GM18502 (cell line): ENCODE measurements at regions not wholly inside any gene's neighbourhood (a gene's known extent, or its start where the extent isn't known, plus 50 kb on each side); places are given as distances from the start of the nearest gene placed in this dataset.
"Not testable (repeated sequence)": the region's sequence is repeated elsewhere in the genome, so short reads cannot be mapped to it uniquely, and the experiment has no call there.

Source experiments
- ATAC-seq: cut with Tn5 transposase; IDR thresholded peaks from one replicate; pipeline ENCODE4 v1.9.1; 2021; ENCODE audit warnings: mild to moderate bottlenecking; ENCODE audit not compliant: unreplicated experiment, poor library complexity

DNA sequence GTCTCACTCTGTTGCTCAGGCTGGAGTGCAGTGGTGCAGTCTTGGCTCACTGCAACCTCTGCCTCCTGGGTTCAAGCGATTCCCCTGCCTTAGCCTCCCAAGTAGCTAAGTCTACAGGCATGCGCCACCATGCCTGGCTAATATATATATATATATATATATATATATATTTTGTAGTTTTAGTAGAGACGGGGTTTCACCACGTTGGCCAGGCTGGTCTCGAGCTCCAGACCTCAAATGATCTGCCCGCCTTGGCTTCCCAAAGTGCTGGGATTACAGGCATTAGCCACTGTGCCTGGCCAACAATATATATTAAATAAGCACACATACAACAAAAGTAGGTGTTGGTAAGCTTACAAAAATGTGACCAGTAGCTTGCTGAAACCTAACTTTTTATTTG, 1364.3 kb downstream of the CDH12 start:
- ATAC-seq = not testable (repeated sequence)

DNA sequence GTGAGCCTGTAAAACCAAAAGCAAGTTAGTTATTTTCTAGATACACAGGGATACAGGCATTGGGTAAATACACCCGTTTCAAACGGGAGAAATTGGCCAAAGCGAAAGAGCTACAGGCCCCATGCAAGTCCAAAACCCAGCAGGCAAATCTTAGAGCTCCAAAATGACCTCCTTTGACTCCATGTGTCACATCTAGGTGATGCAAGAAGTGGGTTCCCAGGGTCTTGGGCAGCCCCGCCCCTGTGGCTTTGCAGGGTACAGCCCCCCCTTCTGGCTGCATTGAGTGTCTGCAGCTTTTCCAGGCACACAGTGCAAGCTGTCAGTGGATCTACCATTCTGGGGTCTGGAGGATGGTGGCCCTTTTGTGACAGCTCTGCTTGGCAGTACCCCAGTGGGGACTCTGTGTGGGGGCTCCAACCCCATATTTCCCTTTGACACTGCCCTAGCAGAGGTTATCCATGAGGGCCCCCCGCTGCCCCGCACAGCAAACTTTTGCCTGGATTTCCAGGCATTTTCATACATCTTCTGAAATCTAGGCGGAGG, 1367.6 kb downstream of the CDH12 start:
- not testable (repeated sequence) for ATAC-seq

DNA sequence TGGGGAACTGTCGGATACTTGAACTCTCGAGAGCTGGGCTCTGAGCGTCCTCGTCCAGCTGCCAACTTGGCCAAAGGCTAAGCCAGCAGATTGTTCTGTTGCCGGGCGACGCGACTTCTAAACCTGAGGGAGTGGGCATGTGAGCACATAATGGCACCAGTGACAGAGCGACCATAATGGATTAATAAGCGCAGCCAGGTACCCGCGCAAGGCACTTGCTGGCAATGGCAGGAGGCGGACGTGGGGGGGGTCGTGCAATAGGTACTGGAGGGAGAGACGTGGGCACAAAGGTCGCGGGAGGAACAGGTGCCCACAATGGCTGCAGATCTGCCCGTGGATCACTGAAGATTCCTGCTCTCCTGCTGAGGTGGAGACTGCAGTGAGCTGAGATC, 1368.7 kb downstream of the CDH12 start:
- ATAC-seq = not testable (repeated sequence)

GRCh38 chr5:21483790-21484497, 1369.2 kb downstream of the CDH12 start:
- not testable (repeated sequence) for ATAC-seq

DNA sequence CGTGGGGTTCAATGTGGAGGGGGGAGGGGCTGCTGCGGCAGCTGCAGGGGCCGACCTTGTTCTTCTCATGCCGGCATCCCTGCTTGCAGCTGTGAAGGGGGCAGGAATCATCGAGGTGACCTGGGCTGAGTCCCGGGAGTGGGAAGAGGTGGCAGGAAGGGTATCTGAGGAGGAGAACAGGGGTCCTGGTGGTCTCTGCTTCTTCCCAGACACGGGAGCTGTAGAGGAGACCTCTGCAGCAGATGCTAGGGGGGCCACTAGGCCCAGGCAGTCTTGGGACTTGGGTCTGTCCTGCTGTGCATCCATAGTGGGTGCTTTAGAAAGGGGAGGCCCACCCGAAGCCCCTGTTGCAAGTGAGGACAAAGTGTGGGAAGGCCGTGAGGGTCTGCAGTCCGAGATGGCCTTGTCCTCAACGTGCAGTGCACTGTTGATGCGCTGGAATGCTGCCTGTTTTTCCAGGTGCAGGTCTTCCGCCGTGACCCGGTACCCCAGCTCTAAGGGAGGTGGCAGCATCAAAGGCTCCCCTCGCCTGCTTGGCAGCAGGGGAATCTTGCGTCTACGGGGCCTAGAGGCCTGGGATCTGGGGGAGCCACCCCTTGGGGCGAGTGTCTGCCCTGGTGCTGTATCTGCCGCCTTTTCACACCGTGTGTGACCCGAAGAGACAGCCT, 1370.0 kb downstream of the CDH12 start:
- not testable (repeated sequence) for ATAC-seq

DNA sequence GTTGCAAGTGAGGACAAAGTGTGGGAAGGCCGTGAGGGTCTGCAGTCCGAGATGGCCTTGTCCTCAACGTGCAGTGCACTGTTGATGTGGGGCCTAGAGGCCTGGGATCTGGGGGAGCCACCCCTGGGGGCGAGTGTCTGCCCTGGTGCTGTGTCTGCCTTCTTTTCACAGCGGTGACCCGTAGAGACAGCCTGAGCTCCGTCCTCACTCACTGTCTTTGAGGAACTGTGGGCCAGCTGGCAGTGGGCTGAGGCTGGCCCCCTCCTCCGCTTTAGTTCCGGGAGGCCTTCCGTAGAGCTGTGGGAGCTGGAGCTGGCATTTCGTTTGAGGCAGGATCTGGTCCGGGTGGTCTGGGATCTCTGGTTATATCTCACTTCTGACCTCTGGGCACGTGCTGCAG, 1370.6 kb downstream of the CDH12 start:
- ATAC-seq = not testable (repeated sequence)

DNA sequence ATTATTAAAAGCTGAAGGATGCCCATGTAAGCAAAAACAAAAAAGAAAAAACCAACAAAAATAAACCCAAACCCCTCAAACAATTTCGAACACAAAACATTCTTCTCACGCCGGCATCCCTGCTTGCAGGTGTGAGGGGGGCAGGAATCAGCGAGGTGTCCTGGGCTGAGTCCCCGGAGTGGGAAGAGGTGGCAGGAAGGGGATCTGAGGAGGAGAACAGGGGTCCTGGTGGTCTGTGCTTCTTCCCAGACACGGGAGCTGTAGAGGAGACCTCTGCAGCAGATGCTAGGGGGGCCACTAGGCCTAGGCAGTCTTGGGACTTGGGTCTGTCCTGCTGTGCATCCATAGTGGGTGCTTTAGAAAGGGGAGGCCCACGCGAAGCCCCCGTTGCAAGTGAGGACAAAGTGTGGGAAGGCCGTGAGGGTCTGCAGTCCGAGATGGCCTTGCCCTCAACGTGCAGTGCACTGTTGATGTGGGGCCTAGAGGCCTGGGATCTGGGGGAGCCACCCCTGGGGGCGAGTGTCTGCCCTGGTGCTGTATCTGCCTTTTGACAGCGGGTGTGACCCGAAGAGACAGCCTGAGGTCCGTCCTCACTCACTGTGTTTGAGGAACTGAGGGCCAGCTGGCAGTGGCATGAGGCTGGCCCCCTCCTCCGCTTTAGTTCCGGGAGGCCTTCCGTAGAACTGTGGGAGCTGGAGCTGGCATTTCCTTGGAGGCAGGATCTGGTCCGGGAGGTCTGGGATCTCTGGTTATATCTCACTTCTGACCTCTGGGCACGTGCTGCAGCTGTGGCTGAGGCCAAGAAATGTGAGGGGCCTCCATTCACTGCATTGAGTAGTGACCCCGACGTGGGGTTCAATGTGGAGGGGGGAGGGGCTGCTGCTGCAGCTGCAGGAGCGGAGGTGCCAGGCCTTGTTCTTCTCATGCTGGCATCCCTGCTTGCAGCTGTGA, 1371.5 kb downstream of the CDH12 start:
- ATAC-seq = not testable (repeated sequence)

DNA sequence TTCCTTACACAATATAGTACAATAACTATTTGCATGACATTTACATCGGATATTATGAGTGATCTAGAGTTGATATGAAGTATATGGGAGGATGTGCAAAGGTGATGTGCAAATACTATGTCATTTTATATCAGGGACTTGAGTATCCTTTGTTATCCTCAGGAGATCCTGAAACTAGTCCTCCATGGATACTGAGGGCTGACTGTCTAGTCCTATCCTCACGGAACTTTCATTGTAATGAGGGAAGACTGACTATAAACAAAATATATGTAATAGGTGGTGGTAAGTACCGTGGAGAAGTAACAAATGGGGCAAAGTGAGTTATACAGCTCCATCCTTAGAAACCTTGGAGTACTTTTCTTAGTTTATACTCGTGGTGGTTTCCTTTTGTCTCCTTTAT, 1373.1 kb downstream of the CDH12 start:
- not testable (repeated sequence) for ATAC-seq

GRCh38 chr5:21473981-21474380, 1379.2 kb downstream of the CDH12 start:
- not testable (repeated sequence) for ATAC-seq

DNA sequence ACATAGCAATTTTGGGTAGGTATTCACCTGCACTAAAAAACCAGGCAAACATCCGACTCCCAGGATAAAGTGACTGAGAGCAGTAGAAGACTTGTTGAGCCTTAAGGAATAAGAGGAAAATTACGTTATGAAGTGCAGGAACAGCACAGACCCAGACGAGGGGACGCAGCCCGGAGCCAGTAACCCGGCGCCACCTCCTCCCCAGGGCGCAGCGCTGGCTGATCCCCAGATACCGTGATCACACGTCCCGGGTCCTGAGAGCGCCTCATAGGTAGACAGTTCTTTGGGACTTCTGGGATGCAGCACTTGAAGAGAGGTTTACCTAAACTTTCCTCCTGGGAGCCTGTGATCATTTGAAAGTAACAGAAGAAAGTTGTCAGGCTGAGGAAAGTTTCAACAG, 1379.7 kb downstream of the CDH12 start:
- ATAC-seq = not testable (repeated sequence)

GRCh38 chr5:21471691-21472090, 1381.5 kb downstream of the CDH12 start:
- ATAC-seq = not testable (repeated sequence)

DNA sequence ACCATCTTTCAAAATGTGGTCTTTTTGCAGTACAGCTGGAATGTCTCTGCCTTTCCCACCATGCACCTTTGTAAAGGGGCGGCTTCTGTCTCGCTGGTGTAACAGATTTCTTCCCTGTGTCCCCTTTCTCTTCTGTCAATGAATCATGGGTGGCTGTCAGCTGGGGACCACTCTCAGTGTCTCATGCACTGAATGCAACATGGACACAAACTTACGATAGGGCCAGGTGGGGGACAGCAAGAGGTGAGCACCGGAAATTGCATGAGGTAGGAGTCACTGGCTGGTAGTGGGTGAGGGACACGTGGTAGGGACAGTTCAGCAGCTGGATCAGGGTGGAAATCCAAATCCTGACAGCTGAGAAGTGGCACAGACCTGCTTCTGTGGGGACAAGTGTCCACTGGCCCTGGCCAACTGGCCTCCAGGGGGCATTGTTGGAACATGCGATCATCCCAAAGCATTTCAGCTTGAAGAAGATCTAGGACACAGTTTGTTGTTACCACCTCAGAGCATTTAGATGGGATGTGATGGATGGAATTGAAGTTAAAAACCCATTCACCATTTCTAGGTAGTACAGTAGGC, 1383.5 kb downstream of the CDH12 start:
- ATAC-seq = not testable (repeated sequence)

DNA sequence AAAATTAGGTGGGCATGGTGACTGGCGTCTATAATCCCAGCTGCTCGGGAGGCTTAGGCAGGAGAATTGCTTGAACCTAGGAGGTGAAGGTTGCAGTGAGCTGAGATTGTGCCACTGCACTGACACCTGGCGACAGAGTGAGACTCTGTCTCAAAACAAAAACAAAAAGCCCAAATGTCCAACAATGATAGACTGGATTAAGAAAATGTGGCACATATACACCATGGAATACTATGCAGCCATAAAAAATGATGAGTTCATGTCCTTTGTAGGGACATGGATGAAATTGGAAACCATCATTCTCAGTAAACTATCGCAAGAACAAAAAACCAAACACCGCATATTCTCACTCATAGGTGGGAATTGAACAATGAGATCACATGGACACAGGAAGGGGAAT, 1385.6 kb downstream of the CDH12 start:
- ATAC-seq = not testable (repeated sequence)

DNA sequence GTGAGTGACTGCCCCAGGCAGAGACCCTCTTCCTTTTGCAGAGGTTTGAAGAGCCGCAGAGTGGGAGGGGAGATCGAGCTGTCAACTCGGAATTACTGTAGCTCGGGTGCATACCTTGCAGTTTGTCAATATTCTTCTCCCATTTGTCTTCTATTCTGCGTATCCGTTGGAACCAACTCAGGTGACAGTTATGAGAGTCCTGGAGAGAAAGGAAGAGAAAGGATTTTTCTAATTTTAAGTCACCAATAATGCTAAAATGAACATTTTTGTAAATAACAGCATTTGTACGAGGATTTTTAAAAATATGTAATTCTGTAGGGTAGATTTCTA, 1393.4 kb downstream of the CDH12 start:
- ATAC-seq = not testable (repeated sequence)

DNA sequence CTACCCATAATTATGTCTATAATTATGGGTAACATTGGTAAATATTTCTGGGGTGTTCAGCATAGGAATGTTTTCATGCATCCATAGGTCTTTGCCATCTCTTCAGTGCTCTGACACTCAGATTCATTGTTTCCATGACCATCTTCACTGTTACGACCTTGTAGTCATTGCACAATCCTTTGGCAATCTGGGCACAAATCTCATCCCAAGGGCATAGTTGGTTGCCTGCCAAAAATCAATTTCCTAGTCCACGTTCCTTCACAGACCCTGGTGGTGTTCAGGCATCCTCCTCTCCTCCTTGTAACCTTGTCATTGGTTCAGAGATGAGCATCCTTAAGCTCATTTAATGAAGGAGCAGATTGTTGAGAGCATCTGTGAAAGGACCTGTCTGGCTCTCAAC, 1400.7 kb downstream of the CDH12 start:
- ATAC-seq = no peak

- ATAC-seq = no peak
Observed at GRCh38 chr5:21432646-21433045, 1420.5 kb downstream of the CDH12 start.

DNA sequence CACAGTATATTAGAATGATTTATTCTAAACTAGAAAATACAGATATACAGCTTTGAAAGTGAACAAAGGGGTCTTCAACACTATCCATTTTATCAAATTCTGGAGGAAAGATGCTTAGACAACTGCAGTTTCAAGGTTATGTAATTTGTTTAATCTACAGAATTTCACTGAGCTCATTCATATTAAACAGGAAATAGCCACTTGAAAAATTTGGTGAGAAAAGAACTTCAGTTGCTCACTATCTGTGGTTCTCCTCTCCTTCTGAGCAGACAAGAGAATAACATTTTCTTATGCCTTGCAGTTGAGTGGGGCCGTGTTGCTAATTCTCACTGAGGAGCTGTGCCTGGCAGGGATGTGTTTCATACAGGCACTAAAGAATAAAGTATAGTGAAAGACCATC, 1428.2 kb downstream of the CDH12 start:
- ATAC-seq = no peak

- ATAC-seq = no peak
Observed at GRCh38 chr5:21419383-21419782, 1431.4 kb upstream of the CDH18 start.

DNA sequence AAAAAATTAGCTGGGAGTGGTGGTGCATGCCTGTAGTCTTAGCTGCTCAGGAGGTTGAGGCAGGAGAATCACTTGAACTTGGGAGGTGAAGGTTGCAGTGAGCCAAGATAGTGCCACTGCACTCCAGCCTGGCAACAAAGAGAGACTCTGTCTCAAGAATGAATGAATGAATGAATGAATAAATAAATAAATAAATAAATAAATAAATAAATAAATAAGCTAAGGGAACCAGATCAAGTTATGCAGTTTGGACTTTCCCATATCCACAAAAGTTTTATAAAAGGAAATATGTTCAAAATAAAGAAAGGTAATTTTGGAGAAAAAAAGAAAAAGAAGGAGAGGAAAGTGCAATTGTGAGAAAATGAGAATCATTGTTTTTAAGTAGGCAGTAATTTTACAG, 1414.1 kb upstream of the CDH18 start:
- not testable (repeated sequence) for ATAC-seq

GRCh38 chr5:21398511-21398910, 1410.5 kb upstream of the CDH18 start:
- no peak for ATAC-seq
